H1 (cell line): ENCODE measurements at regions not wholly inside any gene's neighbourhood (a gene's known extent, or its start where the extent isn't known, plus 50 kb on each side); places are given as distances from the start of the nearest gene placed in this dataset.

Experiments
- CTCF ChIA-PET: fragments of 300-600 bp; sonication (Branson Sonifier 250); formaldehyde crosslinking; loops from one replicate; lab custom pipeline; 2021; ENCODE audit not compliant: partially characterized antibody; lab: Charles Lee
- POLR2A ChIA-PET: fragments of 300-600 bp; sonication (Branson Sonifier 250); formaldehyde crosslinking; loops from one replicate; lab custom pipeline; 2021; ENCODE audit warnings: inconsistent platforms; ENCODE audit not compliant: partially characterized antibody; lab: Charles Lee
- DNase-seq, 2 experiments: peaks; one replicate each; pipeline versions ENCODE4 v3.0.0 to v3.0.0-alpha.2; 2010 to 2022; ENCODE audit warnings: low spot score in 2 of 2, low read depth in 1 of 2, mixed read lengths in 1 of 2
- FAIRE-seq: peaks from 2 replicates; lab custom pipeline; 2011; peaks lifted over from hg19 to GRCh38; lab: Jason Lieb, UNC
- H2AFZ ChIP-seq: 2 replicates; pipeline ENCODE4 v1.8.1; 2012; ENCODE audit warnings: low read length, inconsistent platforms
- H2AK5ac ChIP-seq: 2 replicates; pipeline ENCODE4 v1.6.1; 2013; ENCODE audit warnings: low read depth, low read length
- H2BK120ac ChIP-seq: replicated peaks from 2 replicates; pipeline ENCODE3; 2013; ENCODE audit warnings: low read depth, low read length, inconsistent platforms
- H2BK12ac ChIP-seq: 2 replicates; pipeline ENCODE4 v1.6.1; 2013; ENCODE audit warnings: low read depth, low read length
- H2BK15ac ChIP-seq: 2 replicates; pipeline ENCODE4 v1.6.1; 2013; ENCODE audit warnings: low read length
- H2BK20ac ChIP-seq: 2 replicates; pipeline ENCODE4 v1.6.1; 2013; ENCODE audit warnings: low read length
- H2BK5ac ChIP-seq: 2 replicates; pipeline ENCODE4 v1.6.1; 2013; ENCODE audit warnings: low read depth, low read length
- H3K14ac ChIP-seq: 2 replicates; pipeline ENCODE4 v1.6.1; 2013; ENCODE audit warnings: inconsistent platforms; ENCODE audit not compliant: insufficient read length
- H3K18ac ChIP-seq: 2 replicates; pipeline ENCODE4 v1.6.1; 2013; ENCODE audit warnings: low read length; ENCODE audit errors: extremely low read depth
- H3K23ac ChIP-seq: 2 replicates; pipeline ENCODE4 v1.6.1; 2013; ENCODE audit warnings: inconsistent platforms; ENCODE audit not compliant: insufficient read length
- H3K23me2 ChIP-seq: 2 replicates; pipeline ENCODE4 v1.6.1; 2013; ENCODE audit warnings: low read depth, low read length
- H3K27ac ChIP-seq: 2 replicates; pipeline ENCODE4 v1.6.1; 2011; ENCODE audit warnings: low read depth, low read length, inconsistent platforms
- H3K27me3 ChIP-seq, 4 experiments: replicated peaks in 1 of 4; 1 replicate in 1 of 4; 2 replicates in 3 of 4; pipeline versions ENCODE4 v1.6.1 to v1.8.1; 2011 to 2013; ENCODE audit warnings: low read length in 3 of 4, mild to moderate bottlenecking in 3 of 4, inconsistent platforms in 2 of 4, mixed read lengths in 2 of 4, moderate library complexity in 1 of 4; ENCODE audit not compliant: control insufficient read depth in 3 of 4, insufficient read depth in 3 of 4; ENCODE audit errors: extremely low read depth in 1 of 4
- H3K36me3 ChIP-seq, 4 experiments: 2 replicates each; pipeline versions ENCODE4 v1.6.1 to v1.8.1; 2011 to 2013; ENCODE audit warnings: mild to moderate bottlenecking in 4 of 4, low read length in 3 of 4, moderate library complexity in 2 of 4, control low read depth in 1 of 4, inconsistent platforms in 1 of 4; ENCODE audit not compliant: insufficient read depth in 4 of 4, control insufficient read depth in 2 of 4
- H3K4ac ChIP-seq: replicated peaks from 2 replicates; pipeline ENCODE3; 2013; ENCODE audit warnings: low read length, low read depth, mixed read lengths, inconsistent platforms; ENCODE audit not compliant: insufficient read length
- H3K4me1 ChIP-seq, 4 experiments: replicated peaks in 1 of 4; 1 replicate in 1 of 4; 2 replicates in 3 of 4; pipeline versions ENCODE4 v1.6.1 to v1.8.1; 2011 to 2013; ENCODE audit warnings: low read length in 3 of 4, inconsistent platforms in 2 of 4, mixed read lengths in 1 of 4; ENCODE audit not compliant: insufficient read depth in 4 of 4, control insufficient read depth in 3 of 4
- H3K4me2 ChIP-seq, 2 experiments: 2 replicates each; pipeline versions ENCODE4 v1.6.1 to v1.8.1; 2011 to 2013; ENCODE audit warnings: low read depth in 2 of 2, low read length in 2 of 2, control low read depth in 1 of 2, inconsistent platforms in 1 of 2, mild to moderate bottlenecking in 1 of 2; ENCODE audit not compliant: insufficient read depth in 1 of 2
- H3K4me3 ChIP-seq, 4 experiments: fragments of 200-600, 300-600 bp in 1 of 4; sonication (generic), shearing (Covaris generic), sonication (Bioruptor Twin) in 1 of 4; 2 replicates each; pipeline versions ENCODE4 v1.5.1 to v1.8.1; 2011 to 2016; ENCODE audit warnings: low read length in 4 of 4, low read depth in 3 of 4, control low read depth in 2 of 4, inconsistent platforms in 2 of 4, mild to moderate bottlenecking in 2 of 4, mixed read lengths in 1 of 4, moderate library complexity in 1 of 4; ENCODE audit not compliant: insufficient read depth in 2 of 4; ENCODE audit errors: extremely low read depth in 1 of 4
- H3K56ac ChIP-seq: replicated peaks from 2 replicates; pipeline ENCODE3; 2013; ENCODE audit warnings: low read depth, mild to moderate bottlenecking, mixed read lengths, low read length, inconsistent platforms; ENCODE audit not compliant: insufficient read length
- H3K79me1 ChIP-seq: 2 replicates; pipeline ENCODE4 v1.6.1; 2013; ENCODE audit warnings: low read depth, low read length, control low read depth
- H3K79me2 ChIP-seq, 2 experiments: 2 replicates each; pipeline versions ENCODE4 v1.6.1 to v1.8.1; 2012 to 2013; ENCODE audit warnings: low read length in 2 of 2, mild to moderate bottlenecking in 2 of 2, inconsistent platforms in 1 of 2; ENCODE audit not compliant: insufficient read depth in 2 of 2, control insufficient read depth in 1 of 2
- H3K9ac ChIP-seq, 4 experiments: replicated peaks in 1 of 4; 1 replicate in 1 of 4; 2 replicates in 3 of 4; pipeline versions ENCODE4 v1.6.1 to v1.8.1; 2011 to 2013; ENCODE audit warnings: low read depth in 3 of 4, low read length in 3 of 4, control low read depth in 2 of 4, mild to moderate bottlenecking in 2 of 4, moderate library complexity in 2 of 4, inconsistent platforms in 1 of 4; ENCODE audit errors: extremely low read depth in 1 of 4
- H3K9me3 ChIP-seq, 2 experiments: 2 replicates each; pipeline versions ENCODE4 v1.6.1 to v1.8.1; 2012 to 2013; ENCODE audit warnings: mild to moderate bottlenecking in 2 of 2, moderate library complexity in 2 of 2, control low read depth in 1 of 2, inconsistent platforms in 1 of 2, low read depth in 1 of 2, low read length in 1 of 2, mixed read lengths in 1 of 2; ENCODE audit not compliant: insufficient read depth in 2 of 2
- H4K20me1 ChIP-seq, 2 experiments: replicated peaks in 1 of 2; 2 replicates each; pipeline versions ENCODE3 to v1.8.1; 2011 to 2013; ENCODE audit warnings: inconsistent platforms in 2 of 2, low read length in 2 of 2, mild to moderate bottlenecking in 1 of 2; ENCODE audit not compliant: insufficient read depth in 2 of 2, control insufficient read depth in 1 of 2
- H4K5ac ChIP-seq: 2 replicates; pipeline ENCODE4 v1.6.1; 2013; ENCODE audit warnings: low read length, low read depth, mixed read lengths, inconsistent platforms; ENCODE audit not compliant: insufficient read length
- H4K8ac ChIP-seq: 2 replicates; pipeline ENCODE4 v1.8.0; 2013; ENCODE audit warnings: mild to moderate bottlenecking, moderate library complexity, low read length, inconsistent platforms; ENCODE audit not compliant: insufficient read depth; ENCODE audit errors: extremely low read depth
- H4K91ac ChIP-seq: replicated peaks from 2 replicates; pipeline ENCODE3; 2013; ENCODE audit warnings: low read length, mixed read lengths, inconsistent platforms; ENCODE audit not compliant: insufficient read length
- GABPA ChIP-seq: IDR thresholded peaks from 2 replicates; pipeline ENCODE4 v1.6.1; 2011; ENCODE audit warnings: mild to moderate bottlenecking, low read length, moderate library complexity, borderline replicate concordance; ENCODE audit not compliant: insufficient read depth
- JUN ChIP-seq: IDR thresholded peaks from 2 replicates; pipeline ENCODE4 v1.6.1; 2011; ENCODE audit warnings: low read depth, mild to moderate bottlenecking, improper control_type of control experiment, low read length
- SIN3A ChIP-seq, 2 experiments: IDR thresholded peaks in 1 of 2; conservative IDR thresholded peaks in 1 of 2; 2 replicates each; pipeline ENCODE4 v1.6.1; 2011 to 2012; ENCODE audit warnings: low read length in 2 of 2, improper control_type of control experiment in 1 of 2, low read depth in 1 of 2, mild to moderate bottlenecking in 1 of 2
- SP4 ChIP-seq: IDR thresholded peaks from 2 replicates; pipeline ENCODE4 v1.6.1; 2012; ENCODE audit warnings: low read length, inconsistent platforms
- TCF12 ChIP-seq: IDR thresholded peaks from 2 replicates; pipeline ENCODE4 v1.6.1; 2011; ENCODE audit warnings: low read depth, mild to moderate bottlenecking, low read length
- WGBS, 2 experiments: shearing (Covaris generic) in 1 of 2; methylation state at CpG; one replicate each; pipeline versions ENCODE4 v1.1.6 to v1.1.7; 2013 to 2015; ENCODE audit warnings: low lambda C conversion rate in 2 of 2, mixed read lengths in 2 of 2, inconsistent platforms in 1 of 2, low coverage in 1 of 2, missing lambda C conversion rate in 1 of 2; ENCODE audit not compliant: insufficient replicate concordance in 2 of 2, insufficient coverage in 1 of 2, insufficient read length in 1 of 2; ENCODE audit errors: extremely low coverage in 1 of 2, missing lambda C conversion rate in 1 of 2; 5-methylcytosine and 5-hydroxymethylcytosine counted together

GRCh38 chr18:59763541-59764136 is 66.4 kb upstream of the CCBE1 start:
- H2BK15ac ChIP-seq = no peak overlapping the region
- H4K20me1 ChIP-seq = no peaks in the 10 kb centered on the region
- no peak overlapping the region for H3K4me2 ChIP-seq
- no peak overlapping the region for H3K4ac ChIP-seq
- H4K8ac ChIP-seq = no peak overlapping the region
- H3K36me3 ChIP-seq = no peaks in the 10 kb centered on the region
- FAIRE-seq (no peak), DNase-seq (no peak)
- H3K23me2 ChIP-seq = no peaks in the 10 kb centered on the region
- no peak overlapping the region for H4K5ac ChIP-seq
- ChIA-PET CTCF (interaction anchor here (0.7 to 2.1 kb wide), 8 partner anchors 8 to 314 kb away, joined by 3 to 9 read pairs (median 4); no protein-coding TSS in a partner anchor), POLR2A (no interaction called here)
- no peak overlapping the region for H3K56ac ChIP-seq
- H2BK120ac ChIP-seq = no peak overlapping the region
- H3K9me3 ChIP-seq = no peaks in the 10 kb centered on the region
- H3K4me1 ChIP-seq = no peaks in the 10 kb centered on the region
- no peak overlapping the region for H3K23ac ChIP-seq
- H3K79me1 ChIP-seq = no peaks in the 10 kb centered on the region
- TF ChIP-seq JUN (no peak), TCF12 (no peak), SP4 (no peak), GABPA (no peak), SIN3A (conservative IDR thresholded peaks at IDR 0.05 in 1 of 2, IDR thresholded peaks at IDR 0.05 in 1 of 2; ENCODE audit: low read depth in 1 of 2, low read length in 2 of 2) (no peak)
- H3K14ac ChIP-seq = no peak overlapping the region
- no peaks in the 10 kb centered on the region for H3K79me2 ChIP-seq
- no peak overlapping the region for H2BK12ac ChIP-seq
- no peak overlapping the region for H3K27ac ChIP-seq
- no peak overlapping the region for H3K4me3 ChIP-seq
- no peaks in the 10 kb centered on the region for H3K27me3 ChIP-seq
- H3K18ac ChIP-seq = no peak overlapping the region
- no peak overlapping the region for H2AK5ac ChIP-seq
- WGBS, 2 experiments = 85% methylated on average over 2 of the region's 2 CpGs; no CpG with 5 or more reads in 1 of the 2 experiments
- H2AFZ ChIP-seq = no peak overlapping the region
- no peak overlapping the region for H4K91ac ChIP-seq
- H3K9ac ChIP-seq = no peak overlapping the region
- H2BK20ac ChIP-seq = no peak overlapping the region
- no peak overlapping the region for H2BK5ac ChIP-seq
